NCI-H69 (cell line): ENCODE measurements at regions not wholly inside any gene's neighbourhood (a gene's known extent, or its start where the extent isn't known, plus 50 kb on each side); places are given as distances from the start of the nearest gene placed in this dataset.
"Not testable (repeated sequence)": the region's sequence is repeated elsewhere in the genome, so short reads cannot be mapped to it uniquely, and the experiment has no call there.

Experiments used
- DNase-seq: peaks from one replicate; lab custom pipeline; 2025; lab: John Stamatoyannopoulos, UW

DNA sequence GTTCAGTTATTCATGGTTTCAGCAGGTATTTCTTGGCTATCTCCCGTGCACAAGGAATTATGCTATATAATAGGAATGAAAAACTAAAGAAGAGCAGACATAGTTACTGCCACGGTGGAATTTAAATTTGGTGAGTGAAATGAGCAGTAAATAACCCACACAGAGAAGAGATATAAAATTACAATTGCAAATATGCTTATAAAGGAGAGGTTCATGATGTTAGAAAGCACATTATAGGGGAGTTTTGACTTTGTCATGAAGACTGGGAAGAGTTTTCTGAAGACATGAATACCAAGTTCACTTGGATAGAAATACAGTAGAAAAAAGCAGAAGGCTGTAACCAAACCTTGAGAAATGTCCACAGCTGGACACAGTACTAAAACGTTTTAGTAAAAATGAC is 712.0 kb upstream of the AADAT start:
- DNase-seq, result no peak

DNA sequence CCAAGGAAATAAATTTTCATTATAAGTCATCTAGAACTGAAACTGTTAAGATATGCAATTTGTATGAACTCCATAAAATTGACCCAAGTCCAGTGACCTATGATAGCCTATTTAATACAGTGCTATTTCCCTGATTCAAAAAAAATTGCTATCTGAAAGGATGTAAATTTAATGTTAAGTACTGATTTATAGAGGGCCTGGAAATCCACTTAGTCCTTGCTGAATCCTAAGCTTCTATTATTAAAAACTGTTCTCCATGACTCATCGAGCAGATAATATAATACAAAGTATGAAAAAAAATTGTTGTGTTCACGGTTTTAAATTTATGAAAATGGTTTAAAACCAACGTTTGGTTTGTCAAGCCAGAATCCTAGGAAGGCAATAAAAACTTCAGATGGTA is 704.8 kb upstream of the AADAT start:
- no peak for DNase-seq

DNA sequence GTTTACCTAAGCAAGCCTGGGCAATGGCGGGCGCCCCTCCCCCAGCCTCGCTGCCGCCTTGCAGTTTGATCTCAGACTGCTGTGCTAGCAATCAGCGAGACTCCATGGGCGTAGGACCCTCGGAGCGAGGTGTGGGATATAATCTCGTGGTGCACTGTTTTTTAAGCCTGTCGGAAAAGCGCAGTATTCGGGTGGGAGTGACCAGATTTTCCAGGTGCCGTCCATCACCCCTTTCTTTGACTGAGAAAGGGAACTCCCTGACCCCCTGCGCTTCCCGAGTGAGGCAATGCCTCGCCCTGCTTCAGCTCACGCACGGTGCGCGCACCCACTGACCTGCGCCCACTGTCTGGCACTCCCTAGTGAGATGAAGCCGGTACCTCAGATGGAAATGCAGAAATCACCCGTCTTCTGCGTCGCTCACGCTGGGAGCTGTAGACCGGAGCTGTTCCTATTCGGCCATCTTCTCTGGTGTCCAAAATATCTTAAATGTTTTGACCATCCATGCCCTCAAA is 698.8 kb upstream of the AADAT start:
- not testable (repeated sequence) for DNase-seq

DNA sequence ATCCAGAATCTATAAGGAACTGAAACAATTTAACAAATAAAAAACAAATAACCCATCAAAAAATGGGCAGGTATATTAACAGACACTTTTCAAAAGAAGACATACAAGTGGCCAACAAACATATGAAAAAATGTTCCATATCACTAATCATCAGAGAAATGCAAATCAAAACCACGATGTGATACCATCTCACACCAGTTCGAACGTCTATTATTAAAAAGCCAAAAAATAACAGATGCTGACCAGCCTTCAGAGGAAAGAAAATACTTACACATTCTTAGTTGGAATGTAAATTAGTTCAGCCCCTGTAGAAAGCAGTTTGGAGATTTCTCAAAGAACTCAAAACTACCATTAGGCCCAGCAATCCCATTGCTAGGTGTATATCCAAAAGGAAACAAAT is 687.9 kb upstream of the AADAT start:
- DNase-seq, result no peak

DNA sequence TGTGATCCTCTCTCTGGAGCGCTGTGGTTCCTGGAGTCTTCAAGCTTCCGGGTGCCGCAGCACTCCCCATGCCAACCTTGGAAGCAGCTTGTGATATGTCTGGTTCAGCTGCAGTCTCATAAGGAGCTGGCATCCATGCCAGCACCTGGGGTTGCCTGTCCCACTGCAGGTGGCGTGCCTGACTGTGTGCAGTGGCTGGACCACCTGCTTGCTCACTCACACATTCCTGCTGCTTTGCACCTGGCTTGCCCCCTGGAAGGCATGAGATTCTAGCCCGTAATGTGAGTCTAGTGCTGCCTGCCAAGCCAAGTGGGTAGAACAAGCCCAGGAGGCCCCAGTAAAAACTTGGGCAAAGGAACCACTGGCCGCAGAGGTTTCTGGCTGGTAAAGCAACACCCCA is 687.2 kb upstream of the AADAT start:
- peak; percentile 76 for DNase-seq

DNA sequence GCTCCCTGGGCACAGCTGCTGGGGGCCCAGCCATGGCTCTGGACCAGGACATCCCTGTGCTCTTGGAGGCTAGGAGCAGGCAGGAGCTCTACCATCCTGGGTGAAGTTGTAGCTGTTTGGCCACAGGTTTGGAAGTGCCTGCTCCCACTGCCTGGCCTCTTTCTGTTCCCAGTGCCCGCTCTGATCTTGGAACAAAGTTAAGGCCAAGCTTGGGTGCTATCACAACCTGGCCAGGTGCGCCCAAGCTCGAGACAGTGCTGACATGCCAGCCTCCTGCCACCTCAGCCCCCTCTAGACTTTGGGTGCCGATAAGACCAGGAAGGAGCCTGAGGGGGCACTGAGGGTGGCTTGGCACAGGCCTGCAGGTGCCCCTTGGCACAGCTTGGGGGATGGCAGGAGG is 686.1 kb upstream of the AADAT start:
- DNase-seq, result no peak

DNA sequence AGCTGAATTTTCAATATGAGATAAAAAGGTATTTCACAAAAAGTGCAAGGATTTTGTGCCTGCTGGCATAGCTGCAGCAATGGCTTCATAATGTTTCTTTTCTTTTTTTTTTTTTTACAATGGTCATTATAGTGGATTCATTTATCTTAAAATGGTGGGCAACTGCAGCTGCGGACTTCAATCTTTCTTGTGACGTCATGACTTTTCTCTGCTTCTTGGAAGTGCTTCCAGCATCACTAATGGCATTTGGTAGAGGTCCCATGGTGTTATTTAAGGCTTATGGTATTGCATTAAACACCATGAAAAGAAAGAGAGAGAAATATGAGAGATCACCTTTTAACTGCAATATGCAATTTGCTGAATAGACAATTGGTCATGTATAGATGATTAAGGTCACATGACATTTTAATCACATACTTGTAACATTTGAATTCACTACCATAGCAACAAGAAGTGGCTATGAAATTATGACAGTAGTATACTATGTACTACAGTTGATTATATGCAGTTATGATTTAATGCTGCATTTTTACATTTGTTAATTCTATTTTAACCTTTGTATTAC is 684.0 kb upstream of the AADAT start:
- peak; percentile 2 for DNase-seq

DNA sequence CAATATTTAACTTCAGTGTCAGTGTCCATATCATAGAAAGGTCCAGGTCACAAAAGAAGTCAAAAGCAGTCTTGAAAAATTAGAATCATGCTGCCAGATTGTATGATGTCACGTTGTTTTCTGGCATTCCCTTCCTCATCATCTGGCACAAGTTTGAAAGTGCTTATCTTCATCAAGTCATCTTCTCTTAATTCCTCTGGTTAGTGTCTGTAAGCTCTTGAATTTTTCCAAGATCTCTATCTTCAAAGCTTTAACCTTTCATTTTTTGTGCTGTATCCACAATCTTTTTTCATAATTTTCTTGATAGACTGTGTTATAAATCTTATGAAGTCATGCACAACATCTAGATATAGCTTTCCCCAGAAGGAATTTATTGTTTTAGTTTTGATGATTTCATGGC is 682.7 kb upstream of the AADAT start:
- DNase-seq, result no peak

DNA sequence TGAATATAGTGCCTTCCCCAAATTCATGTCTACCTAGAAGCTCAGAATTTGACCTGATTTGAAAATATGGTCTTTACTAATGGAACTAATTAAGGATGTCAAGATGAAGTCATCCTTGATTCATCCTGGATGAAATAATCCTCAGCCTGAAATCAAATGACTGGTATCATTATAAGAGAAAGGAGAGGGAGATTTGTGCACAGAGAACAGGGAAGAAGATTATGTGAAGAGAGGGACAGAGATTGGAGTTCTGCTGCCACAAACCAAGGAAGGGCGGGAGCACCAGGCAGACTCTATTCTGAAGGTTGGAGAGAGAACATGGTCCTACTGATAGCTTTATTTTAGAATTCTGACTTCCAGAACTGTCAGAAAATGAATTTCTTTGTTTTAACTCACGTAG is 680.9 kb upstream of the AADAT start:
- DNase-seq, result no peak

DNA sequence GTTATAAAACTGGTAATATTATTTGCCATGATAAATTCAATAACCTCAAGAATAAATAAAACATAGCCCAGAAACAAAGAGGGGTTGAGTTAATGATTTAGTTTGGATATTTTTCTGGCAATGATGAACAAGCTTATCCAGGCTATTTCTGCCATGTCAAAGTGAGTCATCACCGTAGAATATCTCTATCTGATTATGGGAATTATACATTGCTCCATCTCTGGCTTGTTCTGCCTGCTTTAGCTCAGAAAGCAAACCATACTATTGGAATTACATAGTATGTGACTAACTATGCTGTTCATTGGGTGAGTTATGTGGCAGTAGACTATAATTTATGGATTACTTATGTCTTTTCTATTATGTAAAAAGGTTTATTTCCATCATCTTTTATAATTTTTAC is 680.1 kb upstream of the AADAT start:
- no peak for DNase-seq

DNA sequence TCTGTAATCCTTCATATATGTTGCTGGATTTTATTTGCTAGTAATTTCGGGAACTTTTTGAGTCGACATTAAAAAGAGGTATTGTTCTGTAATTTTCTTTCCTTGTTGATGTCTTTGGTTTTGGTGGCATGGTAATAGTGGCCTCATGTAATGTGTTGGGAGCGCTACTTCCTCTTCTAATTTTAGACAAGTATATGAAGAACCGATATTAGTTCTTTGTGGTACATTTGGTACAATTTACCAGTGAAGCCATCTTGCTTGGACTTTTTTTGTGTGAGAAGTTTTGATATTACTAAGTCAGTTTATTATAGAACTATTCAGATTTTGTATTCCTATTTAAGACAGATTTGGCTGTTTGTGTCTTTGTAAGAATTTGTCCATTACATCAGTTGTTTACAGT is 669.2 kb upstream of the AADAT start:
- DNase-seq, result no peak

DNA sequence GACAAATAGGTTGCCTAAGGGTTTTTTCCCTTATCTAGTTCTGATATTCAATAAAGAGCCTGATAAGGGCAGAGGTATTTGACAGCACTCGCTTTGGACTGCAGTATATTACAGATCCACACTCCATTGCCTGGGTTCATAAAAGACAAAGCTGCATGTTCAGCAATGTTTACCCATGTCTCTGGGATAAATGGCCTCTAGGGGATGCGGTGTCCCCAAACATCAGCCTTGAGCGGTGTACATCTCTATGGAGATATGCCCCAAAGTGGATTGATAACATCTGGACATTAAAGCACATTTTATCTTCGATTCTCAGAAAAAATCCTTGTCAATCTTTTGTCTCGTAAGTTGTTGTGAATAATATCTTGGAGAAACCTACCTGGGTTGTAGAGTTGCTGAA is 660.8 kb upstream of the AADAT start:
- peak; percentile 9 for DNase-seq

DNA sequence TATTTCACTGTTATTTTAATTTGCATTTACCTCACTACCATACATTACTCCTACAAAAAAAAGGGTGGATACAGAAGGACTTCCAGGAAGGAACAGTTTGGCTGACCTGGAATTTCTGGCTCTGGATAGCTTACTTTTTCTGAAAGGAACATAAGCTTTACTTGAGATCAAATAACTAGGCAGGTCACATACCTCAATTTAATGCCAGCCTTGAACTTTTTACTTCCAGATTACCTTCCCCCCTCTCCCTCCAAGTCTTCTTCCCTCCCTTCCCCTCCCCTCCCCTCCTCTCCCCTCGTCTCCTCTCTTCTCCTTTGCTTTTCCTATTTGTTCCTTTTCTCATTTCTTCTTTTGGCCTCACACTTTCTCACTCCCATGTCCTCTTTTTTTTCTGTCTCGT is 659.2 kb upstream of the AADAT start:
- DNase-seq, result no peak

DNA sequence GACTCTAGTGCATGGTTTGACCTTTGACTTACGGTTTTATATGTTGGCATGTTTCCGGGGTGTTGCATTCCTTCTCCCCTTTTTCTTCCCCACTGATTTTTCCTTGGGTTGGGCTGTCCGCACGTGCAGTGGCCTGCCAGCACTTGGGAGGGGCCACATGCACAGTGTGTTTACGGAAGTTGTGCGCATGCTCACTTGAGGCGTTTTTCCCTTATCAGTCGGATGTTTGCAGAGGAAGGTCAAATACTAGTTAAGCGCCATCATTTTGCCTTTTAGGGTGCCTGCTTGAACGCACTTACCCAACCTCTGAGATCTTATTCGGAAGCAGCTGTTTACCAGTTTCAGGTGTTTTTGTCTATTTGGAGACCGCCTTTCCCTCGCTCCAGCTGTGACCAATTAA is 653.9 kb upstream of the AADAT start:
- DNase-seq, result no peak

DNA sequence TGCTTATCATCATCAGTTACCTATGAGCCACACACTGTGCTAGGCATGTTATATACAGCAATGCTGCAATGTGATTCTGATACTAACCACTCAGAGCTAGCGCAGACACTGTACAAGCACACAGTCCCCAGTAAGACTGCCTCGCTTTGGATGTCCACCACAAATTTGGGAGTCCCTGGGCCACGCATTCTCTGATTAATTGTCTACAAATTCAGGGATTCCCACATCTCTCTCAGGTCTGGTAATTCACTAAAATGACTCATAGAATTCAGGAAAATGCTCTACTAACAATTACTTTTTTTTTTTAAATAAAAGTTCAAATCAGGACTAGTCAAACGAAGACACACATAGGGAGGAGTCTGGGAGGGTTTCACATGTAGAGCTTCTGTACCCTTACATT is 652.1 kb upstream of the AADAT start:
- no peak for DNase-seq

DNA sequence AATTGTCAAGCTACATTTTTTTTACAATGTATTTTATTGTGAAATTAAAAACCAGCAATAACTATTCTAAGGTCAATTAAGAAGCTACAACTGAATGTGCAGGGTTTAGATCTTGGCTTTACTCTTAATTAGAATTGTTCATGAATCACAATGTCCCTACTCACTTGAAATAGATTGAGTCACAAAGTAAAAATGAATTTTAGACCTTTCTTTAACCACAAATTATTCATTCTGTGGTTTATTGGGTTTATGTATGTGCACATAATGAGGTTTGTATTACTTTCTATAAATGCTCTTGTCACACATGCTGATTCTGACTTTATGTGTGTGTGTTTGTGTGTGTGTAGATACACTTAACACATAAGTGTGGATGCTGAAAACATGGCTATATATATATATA is 647.0 kb upstream of the AADAT start:
- DNase-seq, result no peak

DNA sequence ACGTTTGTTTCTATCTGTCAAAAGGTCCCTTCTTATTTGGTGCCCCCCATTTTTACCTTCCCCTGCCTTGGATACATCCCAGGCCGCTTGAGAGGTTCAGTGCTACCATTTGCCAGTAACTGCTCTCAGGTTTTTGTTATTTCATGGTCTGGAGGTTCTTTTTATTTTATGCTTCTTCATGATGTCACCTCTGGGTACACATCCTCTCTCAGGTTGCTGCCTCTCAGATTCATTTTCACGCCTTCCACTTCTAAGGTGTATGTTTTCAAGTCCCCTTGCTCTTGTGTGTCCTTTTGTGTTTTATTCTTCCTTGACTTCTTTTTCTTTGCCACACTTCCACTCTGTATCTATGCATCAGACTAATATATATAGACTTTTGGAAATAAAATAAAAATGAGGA is 640.1 kb upstream of the AADAT start:
- no peak for DNase-seq

DNA sequence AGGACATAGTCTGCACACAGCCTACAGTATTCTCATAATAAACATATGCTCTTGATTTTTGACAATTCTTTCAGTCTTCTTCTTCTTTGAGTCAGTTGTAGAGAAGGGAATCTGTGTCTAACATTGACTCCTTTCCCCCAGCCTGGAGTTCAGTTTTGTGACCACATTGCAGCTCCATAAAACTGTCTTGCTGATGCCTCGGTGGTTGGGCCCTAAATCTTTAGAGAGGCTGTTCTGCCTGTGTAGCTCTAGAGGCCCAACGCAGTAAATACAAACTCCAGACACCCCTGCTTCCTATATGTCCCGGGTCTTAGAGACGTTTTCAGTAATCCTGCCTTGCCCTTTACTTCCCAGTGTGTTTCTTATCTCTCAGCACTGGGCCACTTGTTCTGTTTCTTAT is 639.5 kb upstream of the AADAT start:
- DNase-seq, result no peak

DNA sequence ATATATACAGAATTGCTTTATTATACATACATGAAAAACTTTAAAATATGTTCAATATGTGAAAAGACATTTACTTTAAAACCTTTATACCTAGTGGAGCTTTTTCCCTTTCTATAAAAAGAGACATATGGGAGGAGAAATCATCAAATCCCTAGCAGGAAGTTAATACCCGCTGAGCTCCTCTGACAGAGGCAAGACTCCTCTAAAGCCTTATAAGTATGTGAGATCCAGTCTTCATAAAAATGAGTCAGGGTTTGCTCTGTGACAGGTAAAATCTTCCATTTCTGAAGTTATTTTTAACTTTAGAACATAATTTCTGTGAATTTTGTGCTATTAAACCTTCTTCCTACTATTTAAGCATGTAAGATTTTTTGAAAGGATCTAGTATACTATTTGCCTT is 634.4 kb upstream of the AADAT start:
- no peak for DNase-seq

DNA sequence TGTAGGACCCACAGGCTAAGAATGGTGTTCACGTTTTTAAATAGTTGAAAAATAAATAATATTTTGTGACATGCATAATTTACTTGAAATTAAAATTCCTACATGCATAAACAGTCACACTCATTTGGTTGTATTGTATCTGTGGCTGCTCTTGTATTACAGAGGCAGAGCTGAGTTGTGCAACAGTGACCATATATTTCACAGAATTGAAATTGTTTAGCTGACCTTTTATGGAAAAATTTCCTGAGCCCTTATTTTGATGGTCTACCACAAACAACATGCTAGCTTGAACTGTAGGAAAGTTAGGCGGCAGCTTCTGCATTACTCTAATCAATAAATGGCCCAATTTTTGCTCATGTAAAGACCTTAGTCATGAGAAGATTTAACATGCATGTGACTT is 633.4 kb upstream of the AADAT start:
- DNase-seq, result no peak

DNA sequence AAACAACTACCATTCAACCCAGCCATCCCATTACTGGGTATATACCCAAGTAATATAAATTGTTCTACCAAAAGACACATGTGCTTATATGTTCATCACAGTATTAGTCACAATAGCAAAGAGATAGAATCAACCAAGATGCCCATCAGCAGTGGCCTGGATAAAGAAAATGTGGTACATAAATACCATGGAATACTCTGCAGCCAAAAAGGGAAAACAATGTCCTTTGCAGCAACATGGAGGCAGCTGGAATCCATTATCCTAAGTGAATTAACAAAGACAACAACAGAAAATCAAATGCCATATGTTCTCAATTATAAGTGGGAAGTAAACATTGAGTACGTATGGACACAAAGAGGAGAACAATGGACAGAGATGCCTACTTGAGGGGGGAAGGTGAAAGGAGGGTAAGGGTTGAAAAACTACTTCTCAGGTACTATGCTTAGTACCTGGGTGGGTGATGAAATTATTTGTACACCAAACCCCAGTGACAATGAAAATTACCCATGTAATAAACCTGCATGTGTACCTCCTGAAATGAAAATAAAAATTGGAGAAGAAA is 632.1 kb upstream of the AADAT start:
- peak; percentile 25 for DNase-seq

DNA sequence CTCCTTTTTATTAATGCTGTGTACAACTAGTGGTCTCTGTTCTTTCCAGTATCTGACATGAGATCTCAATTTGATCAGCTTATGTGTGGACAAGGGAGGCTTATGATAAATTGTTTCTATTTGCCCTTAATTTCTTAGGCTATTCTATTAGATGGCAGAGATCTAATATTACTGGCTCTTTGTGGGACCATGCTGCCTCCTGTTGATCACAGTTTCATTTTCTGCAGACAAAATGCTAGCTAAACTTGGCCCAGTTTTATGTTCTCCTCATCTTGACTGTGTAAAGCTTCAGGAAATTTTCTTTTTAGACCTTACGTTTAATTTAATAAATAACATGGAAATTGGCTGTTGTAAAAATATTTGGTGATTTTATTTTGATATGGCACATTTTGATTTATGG is 627.1 kb upstream of the AADAT start:
- no peak for DNase-seq

DNA sequence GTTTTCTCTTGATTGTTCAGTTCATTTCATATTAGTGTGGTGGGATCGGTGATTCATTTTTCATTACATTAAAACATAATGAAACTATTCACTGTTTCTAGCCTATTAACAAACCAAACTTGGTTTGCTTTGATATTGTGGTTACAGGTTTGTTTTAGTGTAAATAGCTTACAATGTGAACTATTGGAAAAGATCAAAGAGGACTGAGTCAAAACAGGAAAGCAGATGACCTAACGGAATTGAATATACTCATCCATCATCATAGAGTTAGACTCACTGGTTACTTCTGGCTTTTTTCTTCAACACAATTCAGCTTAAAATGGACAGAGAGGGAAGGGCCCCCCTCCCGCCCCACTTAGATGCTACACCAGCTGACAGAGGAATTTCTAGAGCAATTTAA is 616.2 kb upstream of the AADAT start:
- no peak for DNase-seq

DNA sequence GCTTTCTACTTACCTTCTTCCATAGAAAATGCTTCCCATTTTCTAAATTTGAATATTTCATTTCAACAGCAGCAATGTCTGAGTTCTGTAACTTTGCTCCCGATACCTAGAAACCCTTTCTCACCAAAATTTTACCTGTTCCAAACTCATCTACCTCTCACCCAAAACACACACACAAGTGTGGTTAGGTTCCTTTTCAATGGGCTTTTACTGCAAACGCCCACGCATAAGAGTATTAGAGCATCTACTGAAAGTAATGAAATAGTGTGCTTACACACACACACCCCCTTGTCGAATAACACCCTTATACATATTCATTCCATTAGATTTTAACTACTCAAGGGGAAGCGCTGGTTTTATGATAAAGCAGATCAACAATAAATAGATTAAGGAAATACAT is 610.3 kb upstream of the AADAT start:
- no peak for DNase-seq

DNA sequence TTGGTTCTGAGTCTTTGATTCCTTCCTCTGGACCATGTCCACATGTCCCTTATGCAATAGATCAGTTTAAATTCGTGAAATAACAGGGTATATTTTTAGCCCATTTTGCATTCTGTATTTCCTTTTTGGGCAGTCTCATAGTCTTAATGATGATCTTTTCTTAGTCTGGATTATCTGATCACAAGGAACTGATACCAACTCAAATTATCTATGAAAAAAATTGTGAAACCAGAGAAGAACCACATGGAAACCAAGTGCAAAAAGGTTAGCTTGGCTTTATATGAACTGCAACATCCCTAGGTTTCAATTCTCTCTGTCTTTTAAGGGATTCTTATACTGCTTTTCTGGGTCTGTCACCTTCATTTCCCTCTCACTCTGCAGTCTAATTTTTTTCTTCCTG is 608.6 kb upstream of the AADAT start:
- no peak for DNase-seq
